Heart left ventricle (tissue), 16 donors: ENCODE measurements at regions not wholly inside any gene's neighbourhood (a gene's known extent, or its start where the extent isn't known, plus 50 kb on each side); places are given as distances from the start of the nearest gene placed in this dataset.

Experiments used
- ATAC-seq, 4 donors: fragments of 200-7000 bp; cut with Tn5 transposase; one replicate each; pipeline ENCODE4 v1.9.1; 2020 to 2022; ENCODE audit warnings: moderate library complexity in 4 of 4, mild to moderate bottlenecking in 3 of 4, moderate number of reproducible peaks in 1 of 4
- DNase-seq, 5 donors: peaks; one replicate each; pipeline ENCODE4 v3.0.0-alpha.2; 2020
- H3K27ac ChIP-seq, 12 donors: fragments of 200-600 bp; sonication (generic) in 4 of 12; one replicate each; pipeline versions ENCODE4 v1.5.0 to v1.8.0; 2016 to 2022; ENCODE audit warnings: mild to moderate bottlenecking in 2 of 12
- H3K27me3 ChIP-seq, 9 donors: fragments of 200-600 bp; sonication (generic) in 2 of 9; one replicate each; pipeline versions ENCODE4 v1.5.1 to v1.8.0; 2016 to 2022; ENCODE audit warnings: mild to moderate bottlenecking in 3 of 9
- H3K36me3 ChIP-seq, 9 donors: fragments of 200-600 bp; sonication (generic) in 2 of 9; one replicate each; pipeline versions ENCODE4 v1.5.0 to v1.8.0; 2018 to 2022; ENCODE audit warnings: mild to moderate bottlenecking in 2 of 9
- H3K4me1 ChIP-seq, 12 donors: fragments of 200-600 bp; sonication (generic) in 4 of 12; one replicate each; pipeline versions ENCODE4 v1.5.0 to v1.8.0; 2016 to 2022; ENCODE audit warnings: mild to moderate bottlenecking in 3 of 12
- H3K4me3 ChIP-seq, 12 donors: fragments of 200-600 bp; sonication (generic) in 4 of 12; one replicate each; pipeline versions ENCODE4 v1.5.0 to v1.8.0; 2017 to 2022; ENCODE audit warnings: mild to moderate bottlenecking in 9 of 12, moderate library complexity in 4 of 12
- H3K9me3 ChIP-seq, 12 donors: fragments of 200-600 bp; sonication (generic) in 4 of 12; one replicate each; pipeline versions ENCODE4 v1.5.0 to v1.8.0; 2016 to 2022; ENCODE audit warnings: mild to moderate bottlenecking in 1 of 12
- POLR2A ChIP-seq, 2 donors: fragments of 450-650 bp; IDR thresholded peaks; one replicate each; pipeline ENCODE4 v1.6.1; 2017; ENCODE audit warnings: antibody characterized with exemption in 2 of 2, mild to moderate bottlenecking in 2 of 2, moderate library complexity in 2 of 2
- WGBS, 4 donors: extraction: QIAGEN DNeasy Blood & Tissue Kit in 2 of 4; methylation state at CpG; one replicate each; pipeline versions ENCODE4 v1.1.5 to v1.1.7; 2013 to 2018; 5-methylcytosine and 5-hydroxymethylcytosine counted together
- intact Hi-C, 10 donors: fragments of 100-400 bp; cut with DNase I; formaldehyde crosslinking; loops; one replicate each; pipeline versions ENCODE4 v1.11.1 to v1.14.2; 2022
- TF ChIP-seq, protein P1 (sequence below), 12 donors: fragments of 200-600 bp; sonication (generic) in 4 of 12; IDR thresholded peaks; one replicate each; pipeline versions ENCODE4 v1.5.0 to v1.8.0; 2018 to 2022; ENCODE audit warnings: antibody characterized with exemption in 12 of 12, mild to moderate bottlenecking in 5 of 12
- donor health status: ischemic (EF 13 %, LVEDD 7.1; RV severe dilation, severe dysfunction).
- donor health status: healthy with polysubstance abuse.
- donor health status: DM: no; HTN: yes; CAD: no.
- donor health status: DM: no; HTN: no; CAD: no.
- donor health status: ischemic (EF 25% LVEDD 6.9; RV normal size, moderate dysfunction).
- donor health status: ischemic (EF 25% LVEDD 5.7; RV mildly dilated, moderate dysfunction).
- donor health status: healthy.
- donor health status: DM: yes; HTN: yes; CAD: no.
- donor health status: ischemic (EF 35%, LVEDD 5.7; RV mildly dilated, moderate dysfunction).
- donor health status: nonischemic (EF 11% LVEDD 7.7; RV severe dilation, severe dysfunction).
- donor health status: DM: yes; HTN: yes; CAD: no.
- donor health status: PGD.
- donor health status: ischemic (EF 29% LVEDD 5.4; RV normal size, mild dysfunction).
- donor health status: nonischemic (EF 23%, LVEDD 6.1; RV moderate dilation, normal function).

DNA sequence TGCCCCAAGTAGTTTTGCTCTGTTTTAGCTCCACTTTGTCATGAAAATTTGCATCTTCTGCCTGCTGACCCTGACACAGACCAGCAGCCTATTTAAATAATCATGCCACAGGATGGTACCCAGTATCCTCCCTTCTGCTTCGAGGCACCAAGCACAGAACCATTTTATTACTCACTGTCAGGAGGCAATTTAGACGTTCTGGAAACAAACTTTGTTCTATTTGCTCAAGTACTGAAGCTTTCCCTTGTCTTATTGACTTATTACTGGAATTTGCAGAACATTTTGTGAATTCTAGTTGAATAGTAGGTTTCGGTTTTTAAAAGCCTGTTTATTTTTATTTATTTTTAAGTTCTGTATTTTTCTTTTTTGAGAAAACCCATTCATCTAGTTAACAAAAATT, 279.6 kb upstream of the GADL1 start:
- DNase-seq (no peak), ATAC-seq (no peak)
- 68 to 86% (median 72%) methylated on average over 3 of the region's 3 CpGs for WGBS, 4 donors
- H3K36me3 ChIP-seq = no peaks in the 10 kb centered on the region
- H3K4me1 ChIP-seq = peaks cover 0 to 7% (median 0%) of the 10 kb centered on the region in 12 donors
- TF ChIP-seq POLR2A (IDR thresholded peaks at IDR 0.05) = no peak
- TF ChIP-seq, protein P1, sequence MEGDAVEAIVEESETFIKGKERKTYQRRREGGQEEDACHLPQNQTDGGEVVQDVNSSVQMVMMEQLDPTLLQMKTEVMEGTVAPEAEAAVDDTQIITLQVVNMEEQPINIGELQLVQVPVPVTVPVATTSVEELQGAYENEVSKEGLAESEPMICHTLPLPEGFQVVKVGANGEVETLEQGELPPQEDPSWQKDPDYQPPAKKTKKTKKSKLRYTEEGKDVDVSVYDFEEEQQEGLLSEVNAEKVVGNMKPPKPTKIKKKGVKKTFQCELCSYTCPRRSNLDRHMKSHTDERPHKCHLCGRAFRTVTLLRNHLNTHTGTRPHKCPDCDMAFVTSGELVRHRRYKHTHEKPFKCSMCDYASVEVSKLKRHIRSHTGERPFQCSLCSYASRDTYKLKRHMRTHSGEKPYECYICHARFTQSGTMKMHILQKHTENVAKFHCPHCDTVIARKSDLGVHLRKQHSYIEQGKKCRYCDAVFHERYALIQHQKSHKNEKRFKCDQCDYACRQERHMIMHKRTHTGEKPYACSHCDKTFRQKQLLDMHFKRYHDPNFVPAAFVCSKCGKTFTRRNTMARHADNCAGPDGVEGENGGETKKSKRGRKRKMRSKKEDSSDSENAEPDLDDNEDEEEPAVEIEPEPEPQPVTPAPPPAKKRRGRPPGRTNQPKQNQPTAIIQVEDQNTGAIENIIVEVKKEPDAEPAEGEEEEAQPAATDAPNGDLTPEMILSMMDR (IDR thresholded peaks at IDR 0.05) = no peak
- H3K27me3 ChIP-seq = no peaks in the 10 kb centered on the region
- no peak overlapping the region for H3K27ac ChIP-seq
- no peaks in the 10 kb centered on the region for H3K9me3 ChIP-seq
- H3K4me3 ChIP-seq = no peak overlapping the region
- intact Hi-C loops = no loop called here

DNA sequence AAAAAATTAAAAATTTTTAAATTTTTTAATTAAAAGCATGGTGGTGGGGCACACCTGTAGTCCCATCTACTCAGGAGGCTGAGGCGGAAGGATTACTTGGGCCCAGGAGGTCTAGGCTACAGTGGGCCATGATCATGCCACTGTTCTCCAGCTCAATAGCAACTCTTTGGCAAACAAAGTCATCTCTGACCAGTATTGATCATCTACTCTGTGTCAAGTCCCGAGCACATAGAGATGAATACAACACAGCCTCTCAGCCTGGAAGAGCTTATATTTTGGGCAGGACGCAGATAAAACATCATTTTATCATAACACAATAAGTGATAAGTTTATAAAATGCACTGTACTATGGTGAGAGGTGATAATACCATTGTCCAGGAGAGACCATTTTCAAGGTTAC, 281.6 kb upstream of the GADL1 start:
- no peak overlapping the region for H3K4me3 ChIP-seq
- DNase-seq (no peak), ATAC-seq (no peak)
- H3K36me3 ChIP-seq = no peaks in the 10 kb centered on the region
- intact Hi-C loops = no loop called here
- H3K4me1 ChIP-seq = peaks cover 0 to 7% (median 0%) of the 10 kb centered on the region in 12 donors
- H3K27ac ChIP-seq = no peak overlapping the region
- WGBS, 4 donors = 90 to 95% (median 94%) methylated on average over 3 of the region's 3 CpGs
- H3K9me3 ChIP-seq = no peaks in the 10 kb centered on the region
- H3K27me3 ChIP-seq = no peaks in the 10 kb centered on the region
- TF ChIP-seq POLR2A (IDR thresholded peaks at IDR 0.05) = no peak
- TF ChIP-seq, protein P1 (IDR thresholded peaks at IDR 0.05) = no peak

DNA sequence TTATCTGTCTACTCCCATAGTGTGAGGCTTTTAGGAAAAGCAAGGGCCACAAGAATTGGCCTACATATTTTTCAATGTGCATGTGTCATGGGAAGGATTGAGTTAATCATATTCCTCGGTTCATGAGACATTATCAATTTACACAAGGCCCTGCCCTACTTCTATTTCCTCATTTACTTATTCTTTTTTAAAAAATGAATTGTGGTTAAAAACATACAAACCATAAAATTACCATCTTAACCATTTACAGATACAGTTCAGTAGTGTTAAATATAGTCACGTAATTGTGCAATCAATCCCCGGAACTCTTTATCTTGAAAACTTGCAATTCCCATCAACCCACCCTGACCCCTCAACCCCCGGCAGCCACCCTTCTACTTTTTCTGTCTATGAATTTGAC, 284.0 kb upstream of the GADL1 start:
- TF ChIP-seq, protein P1 (IDR thresholded peaks at IDR 0.05) = no peak
- no peak for TF ChIP-seq POLR2A (IDR thresholded peaks at IDR 0.05)

GRCh38 chr3:31179768-31180167, 285.3 kb upstream of the GADL1 start:
- Histone ChIP-seq H3K27me3 (no peaks in the 10 kb centered on the region), H3K9me3 (no peaks in the 10 kb centered on the region), H3K36me3 (no peaks in the 10 kb centered on the region), H3K27ac (no peak overlapping the region), H3K4me1 (peaks cover 0 to 5% (median 0%) of the 10 kb centered on the region in 12 donors), H3K4me3 (no peak overlapping the region)
- intact Hi-C loops = no loop called here
- TF ChIP-seq POLR2A (IDR thresholded peaks at IDR 0.05) = no peak
- TF ChIP-seq, protein P1 (IDR thresholded peaks at IDR 0.05) = no peak
- DNase-seq (no peak), ATAC-seq (no peak)
- WGBS, 4 donors = 90 to 95% (median 94%) methylated on average over 3 of the region's 3 CpGs

More for the DNA sequence above, 284.0 kb upstream of the GADL1 start:
- no peaks in the 10 kb centered on the region for H3K4me1 ChIP-seq
- no peak overlapping the region for H3K27ac ChIP-seq
- no peak overlapping the region for H3K4me3 ChIP-seq
- 64 to 75% (median 66%) methylated on average over 4 of the region's 4 CpGs for WGBS, 4 donors
- H3K9me3 ChIP-seq = no peaks in the 10 kb centered on the region
- H3K36me3 ChIP-seq = no peaks in the 10 kb centered on the region
- no peaks in the 10 kb centered on the region for H3K27me3 ChIP-seq
- intact Hi-C loops = no loop called here
- DNase-seq (no peak), ATAC-seq (no peak)
